H9 (cell line): ENCODE measurements at regions not wholly inside any gene's neighbourhood (a gene's known extent, or its start where the extent isn't known, plus 50 kb on each side); places are given as distances from the start of the nearest gene placed in this dataset.

Source experiments
- DNase-seq: peaks from one replicate; pipeline ENCODE4 v3.0.0-alpha.2; 2017
- H2AFZ ChIP-seq: one replicate; pipeline ENCODE4 v1.6.1; 2013; ENCODE audit warnings: mild to moderate bottlenecking, low read length, control low read depth, moderate library complexity
- H2AK5ac ChIP-seq: 2 replicates; pipeline ENCODE4 v1.6.1; 2013; ENCODE audit warnings: low read length, control low read depth, mixed read lengths; ENCODE audit not compliant: insufficient read length
- H2BK120ac ChIP-seq: one replicate; pipeline ENCODE4 v1.6.1; 2013; ENCODE audit warnings: low read depth, mild to moderate bottlenecking, low read length, control low read depth, inconsistent platforms; ENCODE audit not compliant: poor library complexity, severe bottlenecking
- H2BK12ac ChIP-seq: 2 replicates; pipeline ENCODE4 v1.6.1; 2013; ENCODE audit warnings: low read length, control low read depth, mixed read lengths, low read depth; ENCODE audit not compliant: insufficient read length
- H2BK15ac ChIP-seq: 2 replicates; pipeline ENCODE4 v1.6.1; 2013; ENCODE audit warnings: low read depth, low read length, control low read depth
- H2BK20ac ChIP-seq: one replicate; pipeline ENCODE4 v1.6.1; 2013; ENCODE audit warnings: low read depth, mild to moderate bottlenecking, low read length, control low read depth, inconsistent platforms; ENCODE audit not compliant: poor library complexity, severe bottlenecking
- H2BK5ac ChIP-seq: 2 replicates; pipeline ENCODE4 v1.6.1; 2013; ENCODE audit warnings: low read length, control low read depth, mixed read lengths; ENCODE audit not compliant: insufficient read length
- H3K14ac ChIP-seq: 2 replicates; pipeline ENCODE4 v1.6.1; 2013; ENCODE audit warnings: low read length, control low read depth; ENCODE audit not compliant: insufficient read depth
- H3K18ac ChIP-seq: 2 replicates; pipeline ENCODE4 v1.6.1; 2013; ENCODE audit warnings: low read depth, mild to moderate bottlenecking, mixed read lengths, low read length, control low read depth; ENCODE audit not compliant: insufficient read length
- H3K23ac ChIP-seq: 2 replicates; pipeline ENCODE4 v1.6.1; 2013; ENCODE audit warnings: low read length, control low read depth, mixed read lengths, low read depth; ENCODE audit not compliant: insufficient read length
- H3K23me2 ChIP-seq: 2 replicates; pipeline ENCODE4 v1.6.1; 2013; ENCODE audit warnings: low read depth, mild to moderate bottlenecking, mixed read lengths, low read length, control low read depth; ENCODE audit not compliant: insufficient read length, poor library complexity, severe bottlenecking
- H3K27ac ChIP-seq: 2 replicates; pipeline ENCODE4 v1.5.1; 2013; ENCODE audit warnings: low read length, control low read depth, mixed read lengths, low read depth; ENCODE audit not compliant: insufficient read length
- H3K27me3 ChIP-seq: 2 replicates; pipeline ENCODE4 v1.6.1; 2013; ENCODE audit warnings: low read length, control low read depth, inconsistent platforms; ENCODE audit not compliant: insufficient read depth
- H3K4ac ChIP-seq: 2 replicates; pipeline ENCODE4 v1.6.1; 2013; ENCODE audit warnings: low read depth, mild to moderate bottlenecking, control low read depth, inconsistent platforms, low read length, moderate library complexity
- H3K4me1 ChIP-seq: 2 replicates; pipeline ENCODE4 v1.6.1; 2013; ENCODE audit warnings: low read length, control low read depth, inconsistent platforms; ENCODE audit not compliant: insufficient read depth
- H3K4me2 ChIP-seq: 2 replicates; pipeline ENCODE4 v1.6.1; 2013; ENCODE audit warnings: low read length, control low read depth, mixed read lengths; ENCODE audit not compliant: insufficient read length, insufficient read depth
- H3K56ac ChIP-seq: 2 replicates; pipeline ENCODE4 v1.6.1; 2013; ENCODE audit warnings: low read depth, mild to moderate bottlenecking, mixed read lengths, low read length, control low read depth; ENCODE audit not compliant: insufficient read length
- H3K79me1 ChIP-seq: 2 replicates; pipeline ENCODE4 v1.6.1; 2013; ENCODE audit warnings: low read depth, mild to moderate bottlenecking, moderate library complexity, low read length, control low read depth, inconsistent platforms; ENCODE audit not compliant: insufficient read depth, poor library complexity, severe bottlenecking
- H3K79me2 ChIP-seq: 2 replicates; pipeline ENCODE4 v1.6.1; 2013; ENCODE audit warnings: low read length, control low read depth, inconsistent platforms; ENCODE audit not compliant: insufficient read depth
- H3K9ac ChIP-seq: 2 replicates; pipeline ENCODE4 v1.6.1; 2013; ENCODE audit warnings: low read length, control low read depth, mixed read lengths; ENCODE audit not compliant: insufficient read length; ENCODE audit errors: extremely low read depth
- H3K9me3 ChIP-seq: one replicate; pipeline ENCODE4 v1.6.1; 2013; ENCODE audit warnings: low read depth, low read length, inconsistent platforms; ENCODE audit not compliant: control insufficient read depth
- H3T11ph ChIP-seq: one replicate; pipeline ENCODE4 v1.6.1; 2013; ENCODE audit warnings: mild to moderate bottlenecking, low read length, control low read depth, inconsistent platforms
- H4K20me1 ChIP-seq: one replicate; pipeline ENCODE4 v1.6.1; 2013; ENCODE audit not compliant: control insufficient read depth, insufficient read length, insufficient read depth
- H4K5ac ChIP-seq: 2 replicates; pipeline ENCODE4 v1.6.1; 2013; ENCODE audit warnings: low read depth, mild to moderate bottlenecking, mixed read lengths, low read length, control low read depth; ENCODE audit not compliant: insufficient read length
- H4K8ac ChIP-seq: replicated peaks from 2 replicates; pipeline ENCODE4 v1.6.1; 2013; ENCODE audit warnings: low read length, control low read depth, mixed read lengths, low read depth; ENCODE audit not compliant: insufficient read length
- H4K91ac ChIP-seq: 2 replicates; pipeline ENCODE4 v1.6.1; 2013; ENCODE audit warnings: low read depth, mild to moderate bottlenecking, moderate library complexity, mixed read lengths, low read length, control low read depth; ENCODE audit not compliant: insufficient read length
- H3K27ac Mint-ChIP-seq, 3 experiments: 2 replicates in 2 of 3; 3 replicates in 1 of 3; pipeline ENCODE4 v1.8.0; 2020 to 2021; ENCODE audit warnings: mixed read lengths in 3 of 3, mild to moderate bottlenecking in 1 of 3, moderate library complexity in 1 of 3
- H3K27me3 Mint-ChIP-seq: 2 replicates; pipeline ENCODE4 v1.8.0; 2021; ENCODE audit warnings: low read depth, mild to moderate bottlenecking, moderate library complexity, mixed read lengths
- H3K36me3 Mint-ChIP-seq, 3 experiments: 2 replicates in 2 of 3; 3 replicates in 1 of 3; pipeline ENCODE4 v1.8.0; 2020 to 2021; ENCODE audit warnings: low read depth in 3 of 3, mixed read lengths in 3 of 3; ENCODE audit not compliant: insufficient read depth in 1 of 3
- H3K4me1 Mint-ChIP-seq, 2 experiments: 2 replicates each; pipeline ENCODE4 v1.8.0; 2020; ENCODE audit warnings: mixed read lengths in 2 of 2
- H3K4me3 Mint-ChIP-seq, 2 experiments: 2 replicates in 1 of 2; 3 replicates in 1 of 2; pipeline ENCODE4 v1.8.0; 2020 to 2021; ENCODE audit warnings: mild to moderate bottlenecking in 2 of 2, mixed read lengths in 2 of 2, moderate library complexity in 1 of 2
- H3K9me3 Mint-ChIP-seq, 2 experiments: 2 replicates in 1 of 2; 3 replicates in 1 of 2; pipeline ENCODE4 v1.8.0; 2020; ENCODE audit warnings: mild to moderate bottlenecking in 2 of 2, mixed read lengths in 2 of 2, moderate library complexity in 1 of 2
- CTCF ChIP-seq: fragments of 200-600 bp; sonication (generic); conservative IDR thresholded peaks from 3 replicates; pipeline ENCODE4 v1.8.0; 2021; ENCODE audit warnings: antibody characterized with exemption, mild to moderate bottlenecking
- WGBS: extraction: QIAGEN DNeasy Blood & Tissue Kit; methylation state at CpG from one replicate; pipeline ENCODE4 v1.1.7; 2013; ENCODE audit warnings: missing lambda C conversion rate, low lambda C conversion rate, mixed read lengths; ENCODE audit not compliant: insufficient read length; ENCODE audit errors: extremely low coverage; 5-methylcytosine and 5-hydroxymethylcytosine counted together

- Histone ChIP-seq H3K9me3 (no peaks in the 10 kb centered on the region), H3K79me1 (no peaks in the 10 kb centered on the region), H4K91ac (no peak overlapping the region), H3K79me2 (no peaks in the 10 kb centered on the region), H3K56ac (no peak overlapping the region), H3K27me3 (no peaks in the 10 kb centered on the region), H2BK5ac (no peak overlapping the region), H4K20me1 (no peaks in the 10 kb centered on the region), H3K23ac (no peak overlapping the region), H3K18ac (no peak overlapping the region), H2BK20ac (no peak overlapping the region), H3K27ac (no peak overlapping the region), H2BK120ac (no peak overlapping the region), H3K9ac (no peak overlapping the region), H3K4me2 (no peak overlapping the region), H2AFZ (no peak overlapping the region), H2BK12ac (no peak overlapping the region), H3K4me1 (no peaks in the 10 kb centered on the region), H2AK5ac (no peak overlapping the region), H2BK15ac (no peak overlapping the region), H3K4ac (no peak overlapping the region), H4K8ac (no peak overlapping the region), H3K23me2 (no peaks in the 10 kb centered on the region), H4K5ac (no peak overlapping the region), H3T11ph (no peak overlapping the region), H3K14ac (no peak overlapping the region)
- WGBS: no CpG with 5 or more reads among the region's 2 CpGs
- TF ChIP-seq CTCF: no peak
- peaks cover 3 to 11% of the 10 kb centered on the region in 2 experiments; a peak in 2 of 4 replicates for H3K4me1 Mint-ChIP-seq
- no peak overlapping the region for H3K27ac Mint-ChIP-seq
- DNase-seq: no peak
- no peaks in the 10 kb centered on the region for H3K36me3 Mint-ChIP-seq
- peaks cover 0 to 7% of the 10 kb centered on the region in 2 experiments; a peak in 1 of 5 replicates for H3K9me3 Mint-ChIP-seq
- H3K4me3 Mint-ChIP-seq: no peak overlapping the region
- no peaks in the 10 kb centered on the region for H3K27me3 Mint-ChIP-seq
Observed at GRCh38 chr7:106420210-106420609, 135.4 kb upstream of the NAMPT start.
